Gastroesophageal sphincter (tissue), 3 donors: ENCODE measurements at regions not wholly inside any gene's neighbourhood (a gene's known extent, or its start where the extent isn't known, plus 50 kb on each side); places are given as distances from the start of the nearest gene placed in this dataset.

Source experiments
- CTCF ChIP-seq, 4 experiments: fragments of 200-600 bp in 2 of 4; fragments of 450-650 bp in 2 of 4; sonication (generic) in 1 of 4; IDR thresholded peaks; one replicate each; pipeline ENCODE4 v1.5.1; 2017 to 2019; ENCODE audit warnings: antibody characterized with exemption in 4 of 4, mild to moderate bottlenecking in 2 of 4, moderate library complexity in 2 of 4
- EP300 ChIP-seq: sonication (generic); formaldehyde crosslinking; IDR thresholded peaks from one replicate; pipeline ENCODE4 v1.6.1; 2017; ENCODE audit warnings: antibody characterized with exemption, mild to moderate bottlenecking
- POLR2A ChIP-seq, 2 donors: fragments of 450-650 bp; IDR thresholded peaks; one replicate each; pipeline ENCODE4 v1.6.1; 2017; ENCODE audit warnings: antibody characterized with exemption in 2 of 2, mild to moderate bottlenecking in 2 of 2, moderate library complexity in 1 of 2

GRCh38 chr12:82029936-82030335 is 270.8 kb upstream of the PPFIA2 start:
- no peak for TF ChIP-seq CTCF (IDR thresholded peaks at IDR 0.05)
- TF ChIP-seq POLR2A (IDR thresholded peaks at IDR 0.05), result no peak
- no peak for TF ChIP-seq EP300
